Trophoblast cell (in vitro differentiated cells and primary cell): ENCODE measurements at regions not wholly inside any gene's neighbourhood (a gene's known extent, or its start where the extent isn't known, plus 50 kb on each side); places are given as distances from the start of the nearest gene placed in this dataset.

Experiments
- DNase-seq, 2 donors: peaks; one replicate each; pipeline ENCODE4 v3.0.0-alpha.2; 2016
- H2AFZ ChIP-seq: 2 replicates; pipeline ENCODE4 v1.6.1; 2013; ENCODE audit warnings: low read length, moderate library complexity, mild to moderate bottlenecking; ENCODE audit not compliant: insufficient read depth, poor library complexity
- H2AK5ac ChIP-seq: 2 replicates; pipeline ENCODE4 v1.6.1; 2013; ENCODE audit warnings: mild to moderate bottlenecking, low read length
- H2BK120ac ChIP-seq: 2 replicates; pipeline ENCODE4 v1.6.1; 2013; ENCODE audit warnings: low read length, mild to moderate bottlenecking, moderate library complexity; ENCODE audit not compliant: insufficient read depth, poor library complexity
- H2BK12ac ChIP-seq: 2 replicates; pipeline ENCODE4 v1.6.1; 2013; ENCODE audit warnings: mild to moderate bottlenecking, low read length, moderate library complexity
- H2BK5ac ChIP-seq: 2 replicates; pipeline ENCODE4 v1.6.1; 2013; ENCODE audit warnings: low read length, low read depth, moderate library complexity, mild to moderate bottlenecking; ENCODE audit not compliant: poor library complexity
- H3K14ac ChIP-seq: 2 replicates; pipeline ENCODE4 v1.6.1; 2013; ENCODE audit warnings: mild to moderate bottlenecking, low read length
- H3K18ac ChIP-seq: 2 replicates; pipeline ENCODE4 v1.6.1; 2013; ENCODE audit warnings: mild to moderate bottlenecking, low read length
- H3K23ac ChIP-seq: 2 replicates; pipeline ENCODE4 v1.6.1; 2013; ENCODE audit warnings: low read length
- H3K27ac ChIP-seq: 2 replicates; pipeline ENCODE4 v1.5.1; 2013; ENCODE audit warnings: low read depth, mild to moderate bottlenecking, inconsistent platforms, low read length, moderate library complexity
- H3K27me3 ChIP-seq: 2 replicates; pipeline ENCODE4 v1.6.1; 2013; ENCODE audit warnings: inconsistent platforms, mild to moderate bottlenecking, low read length, moderate library complexity; ENCODE audit not compliant: insufficient read depth
- H3K36me3 ChIP-seq, 2 experiments: 1 replicate in 1 of 2; 2 replicates in 1 of 2; pipeline ENCODE4 v1.6.1; 2013; ENCODE audit warnings: low read length in 2 of 2, mild to moderate bottlenecking in 2 of 2, moderate library complexity in 1 of 2; ENCODE audit not compliant: insufficient read depth in 2 of 2, control insufficient read depth in 1 of 2
- H3K4ac ChIP-seq: 2 replicates; pipeline ENCODE4 v1.6.1; 2013; ENCODE audit warnings: low read depth, mild to moderate bottlenecking, low read length, moderate library complexity
- H3K4me1 ChIP-seq, 2 experiments: 1 replicate in 1 of 2; 2 replicates in 1 of 2; pipeline ENCODE4 v1.6.1; 2013; ENCODE audit warnings: low read length in 2 of 2, mild to moderate bottlenecking in 2 of 2, moderate library complexity in 1 of 2; ENCODE audit not compliant: insufficient read depth in 2 of 2, control insufficient read depth in 1 of 2
- H3K4me2 ChIP-seq: 2 replicates; pipeline ENCODE4 v1.6.1; 2013; ENCODE audit warnings: inconsistent platforms, mild to moderate bottlenecking, low read length, moderate library complexity
- H3K4me3 ChIP-seq: 2 replicates; pipeline ENCODE4 v1.5.1; 2013; ENCODE audit warnings: mild to moderate bottlenecking, low read depth, low read length, inconsistent platforms
- H3K79me1 ChIP-seq: one replicate; pipeline ENCODE4 v1.6.1; 2013; ENCODE audit warnings: low read length
- H3K79me2 ChIP-seq: 2 replicates; pipeline ENCODE4 v1.6.1; 2013; ENCODE audit warnings: low read length, mild to moderate bottlenecking; ENCODE audit not compliant: control insufficient read depth, insufficient read depth, poor library complexity
- H3K9ac ChIP-seq: 2 replicates; pipeline ENCODE4 v1.6.1; 2013; ENCODE audit warnings: mild to moderate bottlenecking, low read length
- H3K9me3 ChIP-seq: 2 replicates; pipeline ENCODE4 v1.6.1; 2013; ENCODE audit warnings: low read depth, mild to moderate bottlenecking, control low read depth, inconsistent platforms, low read length; ENCODE audit not compliant: insufficient read depth
- H4K12ac ChIP-seq: 2 replicates; pipeline ENCODE4 v1.6.1; 2013; ENCODE audit warnings: low read depth, mild to moderate bottlenecking, low read length, moderate library complexity
- H4K8ac ChIP-seq: 2 replicates; pipeline ENCODE4 v1.6.1; 2013; ENCODE audit warnings: low read depth, mild to moderate bottlenecking, low read length, moderate library complexity
- H4K91ac ChIP-seq: one replicate; pipeline ENCODE4 v1.6.1; 2013; ENCODE audit warnings: low read depth, mild to moderate bottlenecking, low read length, moderate library complexity
- WGBS: extraction: QIAGEN DNeasy Blood & Tissue Kit; methylation state at CpG from one replicate; pipeline ENCODE4 v1.1.7; 2013; ENCODE audit warnings: missing lambda C conversion rate; ENCODE audit not compliant: insufficient read length, insufficient coverage; ENCODE audit errors: extremely low coverage; 5-methylcytosine and 5-hydroxymethylcytosine counted together

DNA sequence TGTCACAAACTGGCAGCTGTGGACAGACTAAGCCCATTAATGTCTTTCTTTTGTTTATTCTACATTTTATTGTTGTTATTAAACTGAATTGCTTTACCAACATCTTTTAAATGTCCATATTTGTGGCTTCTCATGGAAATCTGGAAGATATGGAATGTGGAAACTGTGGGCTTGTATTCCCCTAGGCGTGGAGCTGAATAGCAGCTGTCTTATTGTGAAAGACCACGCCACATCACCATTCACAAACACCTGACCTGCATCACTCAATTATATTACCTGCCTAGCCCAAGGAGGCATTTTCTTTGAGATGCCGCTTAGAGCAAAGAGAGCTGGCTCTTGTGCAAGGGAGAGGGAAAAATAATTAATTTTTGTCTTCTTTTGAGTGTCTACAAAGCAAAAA is 96.9 kb upstream of the GPRIN3 start:
- no peaks in the 10 kb centered on the region for H3K79me1 ChIP-seq
- no peak overlapping the region for H3K4me2 ChIP-seq
- H2AFZ ChIP-seq: no peak overlapping the region
- H3K27ac ChIP-seq: no peak overlapping the region
- H3K18ac ChIP-seq: no peak overlapping the region
- no peak overlapping the region for H3K9ac ChIP-seq
- H4K12ac ChIP-seq: no peak overlapping the region
- no peaks in the 10 kb centered on the region for H3K4me1 ChIP-seq
- H3K79me2 ChIP-seq: no peaks in the 10 kb centered on the region
- H2AK5ac ChIP-seq: no peak overlapping the region
- H3K9me3 ChIP-seq: no peaks in the 10 kb centered on the region
- H2BK120ac ChIP-seq: no peak overlapping the region
- no peak overlapping the region for H4K8ac ChIP-seq
- H3K14ac ChIP-seq: no peak overlapping the region
- no peaks in the 10 kb centered on the region for H3K27me3 ChIP-seq
- H4K91ac ChIP-seq: no peak overlapping the region
- no peak overlapping the region for H2BK5ac ChIP-seq
- no CpG with 5 or more reads among the region's 3 CpGs for WGBS
- H3K4ac ChIP-seq: no peak overlapping the region
- peak; percentile 82 to 89 for DNase-seq
- no peak overlapping the region for H3K23ac ChIP-seq
- H2BK12ac ChIP-seq: no peak overlapping the region
- no peak overlapping the region for H3K4me3 ChIP-seq
- H3K36me3 ChIP-seq: no peaks in the 10 kb centered on the region

GRCh38 chr4:89403826-89404225 is 96.2 kb upstream of the GPRIN3 start:
- DNase-seq: peak; percentile 42 to 62
- Histone ChIP-seq H3K9ac (no peak overlapping the region), H3K27me3 (no peaks in the 10 kb centered on the region), H2BK120ac (no peak overlapping the region), H3K79me1 (no peaks in the 10 kb centered on the region), H3K36me3 (no peaks in the 10 kb centered on the region), H2AK5ac (no peak overlapping the region), H3K4me1 (no peaks in the 10 kb centered on the region), H3K4me3 (no peak overlapping the region), H3K14ac (no peak overlapping the region), H2BK12ac (no peak overlapping the region), H3K23ac (no peak overlapping the region), H4K12ac (no peak overlapping the region), H2BK5ac (no peak overlapping the region), H3K79me2 (no peaks in the 10 kb centered on the region), H3K4me2 (no peak overlapping the region), H4K91ac (no peak overlapping the region), H3K18ac (no peak overlapping the region), H3K9me3 (no peaks in the 10 kb centered on the region), H4K8ac (no peak overlapping the region), H3K4ac (no peak overlapping the region), H2AFZ (no peak overlapping the region), H3K27ac (no peak overlapping the region)
- no CpG with 5 or more reads among the region's 2 CpGs for WGBS

DNA sequence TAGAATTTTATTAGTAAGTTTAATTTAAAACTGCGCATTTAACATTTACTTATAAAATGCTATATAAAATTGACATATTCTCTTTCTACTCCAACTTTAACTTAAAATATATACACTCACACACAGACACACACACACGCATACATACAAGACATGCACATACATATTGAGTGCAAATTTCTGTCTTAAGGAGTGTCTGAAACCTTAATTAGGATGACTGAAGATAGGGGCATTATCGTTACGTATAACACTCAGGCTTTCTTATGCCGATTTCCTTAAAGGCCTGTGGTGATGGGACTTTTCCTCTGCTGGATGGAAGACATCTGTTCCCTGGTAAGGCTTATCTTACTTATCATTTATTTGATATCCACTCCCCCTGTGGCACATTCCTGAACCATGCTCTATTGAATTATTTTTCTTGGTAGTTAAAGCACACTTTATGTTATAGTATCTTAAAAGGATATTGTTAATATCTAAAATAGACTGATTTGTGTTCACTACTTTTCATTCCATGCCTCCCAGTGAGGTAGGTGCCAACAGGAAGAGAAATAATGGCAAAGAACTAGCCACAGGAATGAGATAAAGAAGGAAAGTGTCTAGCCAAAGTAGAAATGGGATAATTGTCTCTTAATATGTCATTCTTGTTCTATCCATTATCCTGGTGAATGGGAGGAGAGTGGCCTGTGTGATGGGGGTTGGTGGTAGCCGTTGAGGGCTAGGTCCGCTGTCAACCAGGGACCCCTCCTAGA is 92.9 kb upstream of the GPRIN3 start:
- Histone ChIP-seq H3K23ac (no peak overlapping the region), H2AK5ac (no peak overlapping the region), H3K9me3 (no peaks in the 10 kb centered on the region), H2BK12ac (no peak overlapping the region), H3K79me1 (no peaks in the 10 kb centered on the region), H3K9ac (no peak overlapping the region), H3K4me3 (no peak overlapping the region), H4K8ac (no peak overlapping the region), H3K14ac (no peak overlapping the region), H3K4ac (no peak overlapping the region), H3K4me1 (no peaks in the 10 kb centered on the region), H3K18ac (no peak overlapping the region), H3K4me2 (no peak overlapping the region), H3K79me2 (no peaks in the 10 kb centered on the region), H2AFZ (no peak overlapping the region), H2BK120ac (no peak overlapping the region), H3K27ac (no peak overlapping the region), H3K27me3 (no peaks in the 10 kb centered on the region), H4K91ac (no peak overlapping the region), H3K36me3 (no peaks in the 10 kb centered on the region), H2BK5ac (no peak overlapping the region), H4K12ac (no peak overlapping the region)
- DNase-seq: no peak
- 100% methylated on average over 1 of the region's 7 CpGs for WGBS

DNA sequence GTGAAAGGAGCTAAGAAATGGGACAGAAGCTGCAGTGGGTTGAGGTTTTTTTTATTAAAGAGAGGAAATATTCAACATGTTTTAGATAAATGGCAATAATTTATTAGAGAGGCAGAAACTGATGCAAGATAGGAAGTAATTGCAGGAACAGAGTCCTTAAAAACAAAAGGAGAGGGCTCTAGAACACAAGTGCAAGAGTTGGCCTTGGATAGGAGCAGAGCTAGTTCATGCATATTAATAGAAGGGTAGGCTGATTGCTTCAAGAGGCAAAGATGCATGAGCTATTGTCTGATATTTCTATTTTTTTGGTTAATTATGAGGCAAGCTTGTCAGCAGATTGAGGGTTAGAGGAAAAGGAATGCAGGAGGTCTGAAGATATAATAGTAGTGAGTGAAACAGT is 91.0 kb upstream of the GPRIN3 start:
- no peaks in the 10 kb centered on the region for H3K79me2 ChIP-seq
- H3K36me3 ChIP-seq: no peaks in the 10 kb centered on the region
- no peak overlapping the region for H4K8ac ChIP-seq
- no peak overlapping the region for H3K4ac ChIP-seq
- no peak overlapping the region for H3K9ac ChIP-seq
- H3K79me1 ChIP-seq: no peaks in the 10 kb centered on the region
- no peak overlapping the region for H3K4me2 ChIP-seq
- no peak overlapping the region for H3K23ac ChIP-seq
- no peak overlapping the region for H4K12ac ChIP-seq
- no peak overlapping the region for H2BK5ac ChIP-seq
- H2BK120ac ChIP-seq: no peak overlapping the region
- H4K91ac ChIP-seq: no peak overlapping the region
- H2BK12ac ChIP-seq: no peak overlapping the region
- no peak overlapping the region for H3K4me3 ChIP-seq
- no peak overlapping the region for H2AFZ ChIP-seq
- no peak overlapping the region for H2AK5ac ChIP-seq
- H3K14ac ChIP-seq: no peak overlapping the region
- H3K27me3 ChIP-seq: no peaks in the 10 kb centered on the region
- DNase-seq: no peak
- H3K4me1 ChIP-seq: no peaks in the 10 kb centered on the region
- no peak overlapping the region for H3K27ac ChIP-seq
- H3K9me3 ChIP-seq: no peaks in the 10 kb centered on the region
- H3K18ac ChIP-seq: no peak overlapping the region
